Peyer's patch (tissue), 4 donors: ENCODE measurements at regions not wholly inside any gene's neighbourhood (a gene's known extent, or its start where the extent isn't known, plus 50 kb on each side); places are given as distances from the start of the nearest gene placed in this dataset.

Experiments used
- CTCF ChIP-seq, 6 experiments: fragments of 450-650 bp in 4 of 6; fragments of 200-600 bp in 2 of 6; sonication (generic) in 1 of 6; IDR thresholded peaks; one replicate each; pipeline ENCODE4 v1.5.1; 2017 to 2019; ENCODE audit warnings: antibody characterized with exemption in 6 of 6, mild to moderate bottlenecking in 3 of 6, moderate library complexity in 1 of 6
- POLR2A ChIP-seq, 2 donors: fragments of 450-650 bp; IDR thresholded peaks; one replicate each; pipeline ENCODE4 v1.5.1; 2017; ENCODE audit warnings: antibody characterized with exemption in 2 of 2, mild to moderate bottlenecking in 2 of 2, moderate library complexity in 2 of 2

- TF ChIP-seq POLR2A (IDR thresholded peaks at IDR 0.05) (no peak), CTCF (IDR thresholded peaks at IDR 0.05) (no peak)
Observed at GRCh38 chr16:85208181-85208580, 95.9 kb upstream of the CIBAR2 start.
